Upper lobe of left lung (tissue), 6 donors: ENCODE measurements at regions not wholly inside any gene's neighbourhood (a gene's known extent, or its start where the extent isn't known, plus 50 kb on each side); places are given as distances from the start of the nearest gene placed in this dataset.

ENCODE experiments used
- ATAC-seq, 2 donors: fragments of 200-7000 bp; cut with Tn5 transposase; one replicate each; pipeline ENCODE4 v1.9.1; 2022; ENCODE audit warnings: mild to moderate bottlenecking in 2 of 2, moderate library complexity in 2 of 2; ENCODE audit not compliant: low FRiP score in 2 of 2
- DNase-seq, 2 donors: peaks; one replicate each; pipeline ENCODE4 v3.0.0-alpha.2; 2019 to 2020
- H3K27ac ChIP-seq, 4 donors: fragments of 200-600 bp; sonication (generic); one replicate each; pipeline ENCODE4 v1.5.1; 2016 to 2019
- H3K27me3 ChIP-seq, 4 donors: fragments of 200-600 bp; sonication (generic); one replicate each; pipeline ENCODE4 v1.5.1; 2017 to 2019
- H3K36me3 ChIP-seq, 4 donors: fragments of 200-600 bp; sonication (generic); one replicate each; pipeline ENCODE4 v1.5.1; 2016 to 2019
- H3K4me1 ChIP-seq, 4 donors: fragments of 200-600 bp; sonication (generic); one replicate each; pipeline ENCODE4 v1.5.1; 2018 to 2019
- H3K4me3 ChIP-seq, 4 donors: fragments of 200-600 bp; sonication (generic); one replicate each; pipeline ENCODE4 v1.5.1; 2017 to 2019; ENCODE audit warnings: mild to moderate bottlenecking in 2 of 4, moderate library complexity in 1 of 4
- H3K9me3 ChIP-seq, 4 donors: fragments of 200-600 bp; sonication (generic); one replicate each; pipeline ENCODE4 v1.5.1; 2018 to 2019
- EP300 ChIP-seq, 4 donors: sonication (generic); formaldehyde crosslinking; IDR thresholded peaks; one replicate each; pipeline ENCODE4 v1.5.1; 2017; ENCODE audit warnings: antibody characterized with exemption in 4 of 4, control low read depth in 2 of 4
- POLR2A ChIP-seq, 4 donors: fragments of 450-650 bp; IDR thresholded peaks; one replicate each; pipeline ENCODE4 v1.5.1; 2016 to 2017; ENCODE audit warnings: antibody characterized with exemption in 4 of 4, mild to moderate bottlenecking in 2 of 4
- POLR2AphosphoS5 ChIP-seq, 2 donors: sonication (generic); formaldehyde crosslinking; IDR thresholded peaks; one replicate each; pipeline ENCODE4 v1.5.1; 2017; ENCODE audit warnings: antibody characterized with exemption in 2 of 2
- WGBS, 2 donors: methylation state at CpG; one replicate each; pipeline ENCODE4 v1.1.5; 2017 to 2018; 5-methylcytosine and 5-hydroxymethylcytosine counted together
- TF ChIP-seq, protein P1 (sequence below), 6 experiments: fragments of 450-650 bp in 4 of 6; fragments of 200-600 bp in 2 of 6; sonication (generic) in 2 of 6; IDR thresholded peaks; one replicate each; pipeline ENCODE4 v1.5.1; 2016 to 2019; ENCODE audit warnings: antibody characterized with exemption in 6 of 6
- donor health status: DM: no; HTN: no; CAD: no; lungs with moderate emphysema.
- donor health status: DM: no; HTN: yes; CAD: no; lungs with severe emphysema.

DNA sequence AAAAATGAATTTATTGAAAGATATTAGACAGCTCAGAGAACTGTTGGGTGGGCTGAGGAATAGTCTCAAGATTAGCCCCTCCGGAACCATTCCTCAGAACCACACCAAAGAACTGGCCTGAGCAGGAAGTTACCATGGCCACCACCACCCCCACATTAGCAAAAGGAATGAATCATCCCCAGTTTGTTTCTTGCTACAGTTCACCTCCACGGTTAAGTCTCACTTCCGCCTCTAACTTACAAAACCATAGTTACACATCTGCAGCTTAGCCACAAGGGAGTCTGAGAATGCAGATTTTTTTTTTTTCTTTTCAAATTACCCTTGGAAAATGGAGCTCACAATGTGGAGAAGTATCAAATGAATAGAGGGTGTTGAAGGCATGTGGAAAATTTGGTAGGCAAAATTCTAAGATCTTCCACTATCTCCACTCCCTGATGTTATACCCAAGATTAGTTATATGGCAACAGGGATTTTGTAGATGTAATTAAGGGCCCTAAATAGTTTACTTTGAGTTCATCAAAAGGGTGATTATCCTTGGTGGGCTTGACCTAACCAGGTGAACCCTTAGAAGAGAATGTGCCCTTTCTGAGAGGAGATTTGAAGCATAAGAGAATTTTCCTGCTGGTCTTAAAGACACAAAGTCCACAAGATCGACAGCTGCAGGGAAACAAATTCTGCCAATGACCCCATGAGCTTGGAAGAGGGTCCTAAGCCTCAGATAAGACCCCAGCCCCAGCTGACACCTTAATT is 129.8 kb upstream of the KRR1 start:
- 70 to 84% methylated on average over 4 of the region's 4 CpGs for WGBS, 2 donors
- H3K4me1 ChIP-seq, result no peaks in the 10 kb centered on the region

DNA sequence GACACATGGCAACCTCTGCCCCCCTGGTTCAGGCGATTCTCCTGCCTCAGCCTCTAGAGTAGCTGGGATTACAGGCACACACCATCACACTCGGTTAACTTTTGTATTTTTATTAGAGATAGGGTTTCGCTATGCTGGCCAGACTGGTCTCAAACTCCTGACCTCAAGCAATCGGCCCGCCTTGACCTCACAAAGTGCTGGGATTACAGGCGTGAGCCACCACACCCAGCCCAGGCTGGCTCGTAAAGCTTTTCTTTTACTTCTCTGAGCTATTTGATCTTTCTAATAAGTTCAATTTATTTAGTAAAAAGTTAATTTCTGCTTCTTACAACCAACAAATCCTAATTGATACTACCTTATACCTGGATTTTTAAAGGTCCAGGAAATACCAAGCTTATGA is 127.4 kb upstream of the KRR1 start:
- Histone ChIP-seq H3K36me3 (no peaks in the 10 kb centered on the region), H3K4me3 (no peak overlapping the region), H3K27ac (no peak overlapping the region), H3K9me3 (no peaks in the 10 kb centered on the region), H3K4me1 (no peaks in the 10 kb centered on the region), H3K27me3 (no peaks in the 10 kb centered on the region)
- ATAC-seq (no peak), DNase-seq (no peak)
- WGBS, 2 donors, result 94 to 97% methylated on average over 7 of the region's 7 CpGs
- TF ChIP-seq POLR2AphosphoS5 (IDR thresholded peaks at IDR 0.05), result no peak
- TF ChIP-seq EP300 (IDR thresholded peaks at IDR 0.05), result no peak
- TF ChIP-seq, protein P1, sequence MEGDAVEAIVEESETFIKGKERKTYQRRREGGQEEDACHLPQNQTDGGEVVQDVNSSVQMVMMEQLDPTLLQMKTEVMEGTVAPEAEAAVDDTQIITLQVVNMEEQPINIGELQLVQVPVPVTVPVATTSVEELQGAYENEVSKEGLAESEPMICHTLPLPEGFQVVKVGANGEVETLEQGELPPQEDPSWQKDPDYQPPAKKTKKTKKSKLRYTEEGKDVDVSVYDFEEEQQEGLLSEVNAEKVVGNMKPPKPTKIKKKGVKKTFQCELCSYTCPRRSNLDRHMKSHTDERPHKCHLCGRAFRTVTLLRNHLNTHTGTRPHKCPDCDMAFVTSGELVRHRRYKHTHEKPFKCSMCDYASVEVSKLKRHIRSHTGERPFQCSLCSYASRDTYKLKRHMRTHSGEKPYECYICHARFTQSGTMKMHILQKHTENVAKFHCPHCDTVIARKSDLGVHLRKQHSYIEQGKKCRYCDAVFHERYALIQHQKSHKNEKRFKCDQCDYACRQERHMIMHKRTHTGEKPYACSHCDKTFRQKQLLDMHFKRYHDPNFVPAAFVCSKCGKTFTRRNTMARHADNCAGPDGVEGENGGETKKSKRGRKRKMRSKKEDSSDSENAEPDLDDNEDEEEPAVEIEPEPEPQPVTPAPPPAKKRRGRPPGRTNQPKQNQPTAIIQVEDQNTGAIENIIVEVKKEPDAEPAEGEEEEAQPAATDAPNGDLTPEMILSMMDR (IDR thresholded peaks at IDR 0.05), result no peak
- TF ChIP-seq POLR2A (IDR thresholded peaks at IDR 0.05), result no peak

More for the DNA sequence above, 129.8 kb upstream of the KRR1 start:
- H3K9me3 ChIP-seq, result no peaks in the 10 kb centered on the region
- no peaks in the 10 kb centered on the region for H3K36me3 ChIP-seq
- TF ChIP-seq POLR2A (IDR thresholded peaks at IDR 0.05), result no peak
- TF ChIP-seq, protein P1 (IDR thresholded peaks at IDR 0.05), result no peak
- no peak overlapping the region for H3K4me3 ChIP-seq
- ATAC-seq (peak in 1 of 2 donors; percentile 55), DNase-seq (no peak)
- no peak overlapping the region for H3K27ac ChIP-seq
- no peaks in the 10 kb centered on the region for H3K27me3 ChIP-seq

DNA sequence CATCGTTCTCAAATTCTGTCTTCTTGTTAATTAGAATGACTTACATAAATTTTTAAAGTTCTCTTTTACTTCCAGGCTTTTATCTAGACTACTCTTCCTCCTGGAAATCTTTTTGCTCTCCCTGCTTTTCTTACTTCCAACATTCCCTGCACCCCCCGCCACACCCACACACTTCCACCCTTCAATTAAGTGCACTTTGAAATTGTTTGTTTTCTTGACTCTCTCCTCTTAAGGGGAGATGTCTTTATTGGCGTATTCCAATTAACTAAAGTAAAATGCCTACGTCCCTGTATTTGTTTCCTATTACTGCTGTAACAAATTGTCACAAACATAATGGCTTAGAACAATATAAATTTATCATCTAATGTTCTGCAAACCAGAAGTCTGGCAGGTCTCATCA is 125.2 kb upstream of the KRR1 start:
- TF ChIP-seq EP300 (IDR thresholded peaks at IDR 0.05) (no peak), POLR2AphosphoS5 (IDR thresholded peaks at IDR 0.05) (no peak), POLR2A (IDR thresholded peaks at IDR 0.05) (no peak)
- TF ChIP-seq, protein P1 (IDR thresholded peaks at IDR 0.05), result no peak
- DNase-seq (no peak), ATAC-seq (no peak)
- Histone ChIP-seq H3K9me3 (no peaks in the 10 kb centered on the region), H3K4me1 (no peaks in the 10 kb centered on the region), H3K27ac (no peak overlapping the region), H3K36me3 (no peaks in the 10 kb centered on the region), H3K4me3 (no peak overlapping the region), H3K27me3 (no peaks in the 10 kb centered on the region)
- WGBS, 2 donors, result 76 to 78% methylated on average over 4 of the region's 4 CpGs

DNA sequence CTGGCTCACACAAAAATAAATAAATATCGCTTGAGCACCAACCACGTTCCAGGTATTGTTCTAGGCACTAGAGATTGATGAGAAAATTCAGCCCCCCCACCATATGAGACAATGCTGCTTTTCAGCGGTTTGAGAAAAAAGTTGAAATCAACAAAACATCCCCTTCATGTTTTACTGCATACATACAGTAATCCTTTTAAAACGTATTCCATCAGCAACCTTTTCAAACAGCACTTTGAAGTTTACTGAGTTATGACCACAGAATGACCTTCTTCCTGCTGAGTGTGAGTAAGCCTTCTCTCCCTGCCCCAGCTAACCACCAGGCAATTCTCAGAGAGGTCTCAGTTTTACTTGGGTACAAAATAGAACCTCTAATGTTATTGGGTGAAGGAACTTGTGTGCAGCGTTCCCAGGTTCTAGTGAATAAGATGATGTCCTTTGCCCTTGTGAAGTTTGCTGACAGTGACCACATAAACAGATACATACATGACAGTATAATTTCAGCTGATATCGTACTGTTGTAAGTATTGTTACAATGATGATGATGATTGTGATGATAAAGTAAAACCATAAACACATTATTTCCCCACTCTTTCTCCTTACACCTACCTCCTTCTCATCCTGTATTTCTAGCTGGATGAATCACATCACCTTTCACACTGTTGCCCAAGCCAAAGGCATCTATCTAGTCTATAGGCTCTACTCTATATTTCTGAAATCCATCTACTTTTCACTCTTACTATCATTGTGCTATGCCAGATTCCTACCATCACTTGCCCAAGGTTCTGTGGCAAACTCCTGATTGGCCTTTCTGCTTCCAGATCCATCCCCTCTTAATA is 124.4 kb upstream of the KRR1 start:
- H3K27me3 ChIP-seq, result no peaks in the 10 kb centered on the region
- WGBS, 2 donors, result 64 to 65% methylated on average over 6 of the region's 6 CpGs
- no peaks in the 10 kb centered on the region for H3K4me1 ChIP-seq
- no peak overlapping the region for H3K4me3 ChIP-seq
- DNase-seq, result no peak
- H3K36me3 ChIP-seq, result no peaks in the 10 kb centered on the region
- no peak overlapping the region for H3K27ac ChIP-seq
- ATAC-seq, result no peak
- no peaks in the 10 kb centered on the region for H3K9me3 ChIP-seq
- TF ChIP-seq, protein P1 (IDR thresholded peaks at IDR 0.05), result no peak
- TF ChIP-seq POLR2A (IDR thresholded peaks at IDR 0.05), result no peak
- TF ChIP-seq POLR2AphosphoS5 (IDR thresholded peaks at IDR 0.05), result no peak
- no peak for TF ChIP-seq EP300 (IDR thresholded peaks at IDR 0.05)
